ENCODE measurements at regions not wholly inside any gene's neighbourhood (a gene's known extent, or its start where the extent isn't known, plus 50 kb on each side); places are given as distances from the start of the nearest gene placed in this dataset.

DNA sequence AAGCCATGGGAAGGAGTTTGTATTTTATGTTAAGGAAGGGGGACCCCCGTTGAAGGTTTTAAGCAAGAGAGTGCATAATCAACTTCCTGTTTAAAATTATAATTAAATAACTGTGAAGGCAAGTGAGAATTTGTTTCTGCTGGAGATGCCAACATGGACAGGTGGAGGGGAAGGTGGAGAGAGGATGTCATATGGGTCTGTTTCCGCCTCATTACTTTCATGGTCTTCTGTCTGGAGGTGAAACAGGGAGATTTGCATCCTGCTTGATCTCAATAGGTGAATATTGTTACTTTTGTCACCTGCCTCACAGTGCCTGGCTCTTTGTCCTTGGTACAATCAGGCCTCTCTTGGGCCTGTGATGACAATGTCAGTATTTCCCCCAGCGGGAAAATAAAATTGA lies 300.6 kb upstream of the LMCD1 start:
- no peak for DNase-seq (ENCODE audit: low spot score)

DNA sequence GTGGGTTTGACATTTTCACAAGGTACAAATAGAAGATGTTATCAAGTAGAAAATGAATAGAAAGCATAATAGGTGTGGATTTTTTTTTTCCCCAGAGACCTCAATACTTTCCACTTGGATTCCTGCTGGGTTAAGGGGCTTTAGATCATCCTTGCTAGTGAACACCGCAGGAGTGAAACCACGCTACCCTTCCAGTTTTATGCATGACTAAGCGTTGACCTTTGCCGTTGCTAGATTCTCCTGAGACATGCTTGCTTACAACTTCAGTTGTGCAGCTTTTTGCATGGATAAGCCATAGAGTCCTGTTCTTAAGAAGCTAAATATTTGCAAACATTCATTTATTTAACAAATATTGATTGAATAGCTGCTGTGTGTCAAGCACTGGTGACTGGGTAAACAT lies 299.7 kb upstream of the LMCD1 start:
- peak; percentile 24 for DNase-seq (ENCODE audit: low spot score)

DNA sequence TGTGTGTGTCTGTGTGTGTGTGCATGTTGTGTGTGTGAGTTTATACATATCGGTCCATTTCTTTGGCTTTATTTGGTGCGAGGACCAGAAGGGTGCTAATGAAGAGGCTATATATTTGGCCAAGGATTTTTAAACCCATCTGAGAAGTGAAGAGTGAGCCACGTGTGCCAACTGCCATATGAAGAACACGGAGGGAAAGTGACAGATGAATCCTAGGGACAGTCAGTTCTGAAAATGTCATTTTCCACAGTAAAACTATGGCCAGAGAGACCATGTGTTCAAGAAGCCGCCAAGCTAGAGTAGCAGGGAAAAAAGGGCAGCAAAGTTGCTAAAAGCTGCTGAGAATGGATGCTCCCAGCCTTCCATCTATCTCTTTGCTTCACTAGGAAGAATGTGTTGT lies 297.3 kb upstream of the LMCD1 start:
- no peak for DNase-seq (ENCODE audit: low spot score)

DNA sequence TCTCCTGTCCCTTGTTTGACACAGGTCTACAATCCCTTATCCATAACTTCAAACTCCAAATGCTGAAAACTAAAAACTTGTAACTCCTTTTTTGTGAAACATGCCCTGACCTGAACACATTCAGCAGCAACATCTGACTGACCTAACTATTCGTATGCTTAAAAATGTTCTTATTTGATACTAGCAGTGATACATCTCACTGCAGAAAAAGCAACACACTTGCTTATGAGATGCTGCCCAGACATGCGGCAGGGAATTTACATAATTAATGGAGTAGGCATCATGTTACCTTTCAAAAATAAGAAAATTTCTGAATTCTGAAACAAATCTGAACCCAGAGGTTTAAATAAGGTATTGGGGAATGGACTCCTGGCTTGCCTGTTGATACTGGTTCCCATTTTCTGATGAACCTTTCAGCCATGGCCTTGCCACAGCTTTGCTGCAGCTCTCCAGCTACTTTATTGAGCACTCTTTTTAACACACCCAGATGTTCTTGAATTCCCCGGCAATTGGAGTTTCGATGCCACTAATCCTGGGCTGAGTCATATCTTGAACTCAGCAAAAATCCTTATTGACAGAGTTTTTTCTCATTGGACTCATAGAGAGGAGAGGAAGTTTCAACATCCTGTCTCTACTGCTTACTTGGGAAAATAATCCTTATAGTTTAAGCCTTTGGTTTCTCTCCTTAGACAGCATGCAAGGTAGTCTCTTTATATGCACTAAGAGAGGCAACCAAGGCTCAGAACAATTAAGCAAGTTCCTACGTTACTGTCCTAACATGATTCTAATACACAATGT lies 296.6 kb upstream of the LMCD1 start:
- no peak for DNase-seq (ENCODE audit: low spot score)

DNA sequence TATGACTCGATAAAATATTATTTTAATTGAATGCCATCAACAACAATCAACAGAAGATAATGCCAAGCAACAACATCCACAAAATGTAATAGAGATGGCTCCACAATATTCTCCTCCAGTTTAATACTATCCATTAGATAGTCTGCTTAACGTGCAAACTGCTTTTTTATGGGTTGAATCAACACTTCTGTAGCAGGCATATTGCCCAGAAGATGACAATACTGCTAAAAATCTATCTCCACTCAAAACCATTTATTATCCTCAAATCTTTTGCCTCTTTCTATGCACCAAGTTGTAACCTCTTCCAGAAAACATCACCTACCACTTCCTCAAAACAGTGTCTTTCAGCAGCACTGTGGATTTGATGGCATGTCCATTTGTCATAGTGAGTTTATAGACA lies 295.7 kb upstream of the LMCD1 start:
- no peak for DNase-seq (ENCODE audit: low spot score)

DNA sequence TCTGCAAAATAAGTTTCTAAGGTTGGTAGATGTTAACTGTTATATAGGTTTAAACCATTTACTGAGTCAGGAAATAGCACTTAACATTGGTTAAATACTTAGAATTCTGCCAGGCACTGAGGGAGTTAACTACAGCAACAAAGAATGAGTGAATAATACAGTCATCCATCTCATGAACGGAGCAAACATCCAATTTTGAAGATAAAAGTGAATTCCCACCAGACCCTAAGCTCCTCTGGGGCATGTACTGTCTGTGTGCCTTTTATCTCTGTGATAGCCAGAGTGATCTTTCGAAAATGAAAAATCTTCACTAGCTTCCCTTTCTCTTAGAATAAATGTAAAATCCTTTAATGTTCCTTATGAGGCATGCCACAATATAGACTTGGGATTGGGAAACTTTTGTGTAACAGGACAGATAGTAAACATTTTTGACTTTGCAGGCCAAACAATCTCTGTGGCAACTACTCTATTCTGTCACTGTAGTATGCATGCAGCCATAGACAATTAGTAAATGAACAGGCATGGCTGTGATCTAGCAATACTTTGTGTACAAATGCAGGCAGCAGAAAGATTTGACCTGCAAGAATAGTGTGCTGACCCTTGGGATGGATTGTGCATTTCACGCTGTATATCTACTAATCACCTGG lies 294.5 kb upstream of the LMCD1 start:
- no peak for DNase-seq (ENCODE audit: low spot score)

DNA sequence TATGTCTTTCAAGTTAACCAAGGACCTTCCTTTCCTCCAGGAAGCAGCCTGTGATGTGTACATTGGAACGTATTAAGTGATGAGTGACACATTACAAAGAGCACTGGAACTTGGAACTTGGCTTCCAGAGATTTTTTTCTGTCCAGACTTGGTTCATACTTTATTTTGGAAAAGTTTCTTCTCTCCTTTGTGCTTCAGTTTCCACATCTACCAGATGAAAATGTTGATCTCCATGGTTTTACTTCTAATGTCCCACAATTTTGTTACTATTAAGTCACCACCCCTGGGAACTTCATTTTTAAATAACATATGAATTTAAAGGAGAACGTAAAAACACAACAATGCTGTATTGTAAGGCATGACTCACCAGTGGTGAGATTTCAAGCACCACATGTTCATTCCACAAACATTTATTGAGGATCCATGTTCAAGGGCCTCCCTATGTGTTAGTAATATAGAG lies 290.7 kb upstream of the LMCD1 start:
- no peak for DNase-seq (ENCODE audit: low spot score)

DNA sequence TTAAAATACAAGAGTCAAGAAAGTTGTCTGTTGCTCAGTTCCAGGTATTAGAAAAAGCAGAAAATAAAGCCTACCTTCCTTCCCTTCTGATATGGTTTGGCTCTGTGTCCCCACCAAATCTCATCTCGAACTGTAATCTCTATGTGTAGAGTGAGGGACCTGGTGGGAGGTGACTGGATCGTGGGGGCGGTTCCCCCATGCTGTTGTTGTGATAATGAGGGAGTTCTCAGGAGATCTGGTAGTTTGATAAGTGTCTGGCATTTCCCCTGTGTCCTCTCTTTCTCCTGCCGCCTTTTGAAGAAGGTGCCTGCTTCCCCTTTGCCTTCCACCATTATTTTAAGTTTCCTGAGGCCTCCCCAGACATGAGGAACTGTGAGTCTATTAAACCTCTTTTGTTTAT lies 288.8 kb upstream of the LMCD1 start:
- no peak for DNase-seq (ENCODE audit: low spot score)

DNA sequence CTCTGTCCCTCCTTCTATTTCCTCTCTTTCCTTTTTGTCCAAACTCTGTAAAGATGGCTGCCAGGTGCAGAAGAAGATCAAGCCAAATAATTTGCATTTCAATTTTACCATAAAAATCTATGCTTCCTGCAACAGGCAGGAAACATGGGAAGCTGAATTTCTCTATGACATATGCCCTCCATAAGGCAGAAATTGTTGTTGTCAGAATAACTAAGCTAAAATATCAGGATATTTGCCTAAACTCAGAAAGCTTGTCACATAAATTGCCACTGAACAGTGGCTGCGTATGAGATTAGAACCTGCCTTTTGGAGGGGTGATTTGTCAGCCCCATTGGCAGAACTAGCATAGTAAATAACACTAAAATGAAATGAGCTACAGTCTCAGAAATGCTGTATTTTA lies 288.3 kb upstream of the LMCD1 start:
- DNase-seq (ENCODE audit: low spot score): no peak

DNA sequence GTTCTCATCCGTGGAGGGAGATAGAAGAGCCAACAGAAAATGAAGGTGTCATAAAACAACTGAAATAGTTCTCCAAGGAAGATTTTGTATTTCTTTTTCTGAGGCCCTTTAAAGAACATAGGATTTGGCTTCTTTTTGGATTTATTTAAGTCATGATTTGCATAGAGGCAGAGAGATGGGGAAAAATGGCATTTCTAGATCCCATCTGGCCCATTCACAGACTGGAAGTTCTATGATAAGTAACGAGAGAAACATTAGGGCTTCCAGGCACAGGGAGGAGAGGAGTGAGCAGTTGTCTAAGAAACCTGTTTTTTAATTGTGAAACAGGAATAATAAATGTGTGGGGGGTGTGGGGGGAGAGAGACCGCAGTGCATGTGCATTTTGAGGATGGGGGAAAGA lies 285.8 kb upstream of the LMCD1 start:
- no peak for DNase-seq (ENCODE audit: low spot score)

DNA sequence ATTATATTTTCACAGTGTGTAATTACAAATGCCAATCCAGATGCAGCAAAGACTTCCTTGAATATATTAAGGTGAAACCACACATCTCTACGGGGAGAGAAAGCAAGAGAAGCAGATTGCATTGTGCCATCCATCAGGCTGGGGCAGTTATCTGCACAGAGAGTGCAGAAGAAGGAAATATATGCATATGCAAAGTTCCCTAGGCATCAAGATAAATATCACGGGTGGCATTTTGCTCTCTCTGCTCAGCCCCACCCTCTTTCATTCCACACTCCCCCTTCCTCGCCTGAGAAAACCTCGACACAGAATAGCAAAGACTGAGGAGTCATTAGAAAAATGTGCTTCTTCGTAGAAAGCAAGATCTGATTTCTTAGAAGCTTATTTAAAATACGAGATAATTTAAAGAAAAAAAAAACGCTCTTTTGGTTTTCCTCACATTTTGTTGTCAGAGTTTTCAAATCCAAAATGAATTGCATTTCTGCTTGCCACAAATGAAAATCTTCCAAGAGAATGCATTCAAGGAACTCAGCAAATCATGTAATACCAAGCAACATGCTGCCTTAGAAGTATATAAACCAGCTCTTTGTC lies 283.2 kb upstream of the LMCD1 start:
- DNase-seq (ENCODE audit: low spot score): no peak

DNA sequence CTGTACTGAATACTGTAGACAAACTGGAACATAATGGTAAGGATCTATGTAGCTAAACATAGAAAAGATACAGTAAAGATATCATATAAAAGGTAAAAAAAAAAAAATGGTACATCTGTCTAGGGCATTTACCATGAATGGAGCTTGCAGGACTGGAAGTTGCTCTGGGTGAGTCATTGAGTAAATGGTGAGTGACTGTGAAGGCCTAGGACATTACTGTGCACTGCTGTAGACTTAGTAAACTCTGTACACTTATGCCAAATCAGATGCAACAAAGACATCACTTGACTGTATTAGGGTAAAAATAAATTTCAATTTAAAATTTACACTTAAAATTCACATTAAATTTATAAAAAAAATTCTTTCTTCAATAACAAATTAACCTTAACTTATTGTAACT lies 281.3 kb upstream of the LMCD1 start:
- DNase-seq (ENCODE audit: low spot score): peak; percentile 58

DNA sequence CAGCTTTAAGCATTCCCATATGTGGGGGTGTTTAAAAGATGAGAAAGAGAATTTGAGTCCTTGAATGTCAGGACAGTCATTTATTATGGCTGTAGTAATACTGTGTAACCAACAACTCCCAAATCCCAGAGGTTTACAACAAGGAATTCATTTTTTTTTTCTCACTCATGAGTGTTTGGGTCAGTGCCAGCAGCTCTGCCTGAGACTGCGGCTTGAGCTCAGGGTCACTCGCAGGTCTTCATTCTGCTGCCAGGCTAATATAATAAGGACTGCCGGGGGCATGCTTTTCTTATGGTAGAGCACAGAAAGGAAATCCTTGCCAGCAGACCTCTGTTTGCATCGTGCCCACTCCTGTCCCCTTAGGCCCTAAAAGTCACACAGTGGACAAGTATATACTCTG lies 277.9 kb upstream of the LMCD1 start:
- no peak for DNase-seq (ENCODE audit: low spot score)

DNA sequence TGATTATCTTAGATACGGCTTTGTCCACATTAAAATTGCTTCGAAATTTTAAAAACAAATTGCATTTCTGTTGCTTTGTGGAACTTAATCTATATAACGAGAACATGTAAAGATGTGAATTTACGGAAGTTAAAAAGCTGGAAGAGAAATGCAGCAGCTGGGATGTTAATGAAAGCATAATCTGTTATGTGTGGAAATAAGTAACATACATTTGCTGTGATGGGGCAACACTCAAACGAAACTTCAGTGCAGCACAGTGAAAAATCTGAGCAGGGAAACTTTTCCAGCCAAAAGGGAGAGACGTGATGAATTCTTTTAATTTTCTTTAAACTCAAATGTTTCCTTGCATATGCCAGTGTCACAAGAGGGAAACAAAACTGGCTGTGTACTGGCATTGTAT lies 276.7 kb upstream of the LMCD1 start:
- DNase-seq (ENCODE audit: low spot score): no peak

DNA sequence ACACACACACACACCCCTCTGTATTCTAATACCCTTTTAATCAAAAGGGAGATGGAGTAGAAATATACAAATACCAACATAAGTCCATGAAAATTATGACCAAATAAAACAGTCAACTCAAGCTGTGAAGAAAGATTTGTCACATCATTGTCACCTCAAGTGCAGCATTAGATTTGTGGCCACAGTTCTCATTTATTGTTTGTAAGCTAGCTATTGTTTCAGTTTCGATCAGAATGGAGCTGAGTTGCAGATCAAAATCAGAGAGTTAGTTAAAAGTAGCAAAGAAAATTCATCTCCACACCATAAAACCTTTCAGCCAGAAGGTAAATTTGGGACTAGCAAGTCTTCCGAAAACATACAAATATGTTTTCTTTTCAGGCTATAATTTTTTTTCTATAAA lies 267.7 kb upstream of the LMCD1 start:
- no peak for DNase-seq (ENCODE audit: low spot score)

DNA sequence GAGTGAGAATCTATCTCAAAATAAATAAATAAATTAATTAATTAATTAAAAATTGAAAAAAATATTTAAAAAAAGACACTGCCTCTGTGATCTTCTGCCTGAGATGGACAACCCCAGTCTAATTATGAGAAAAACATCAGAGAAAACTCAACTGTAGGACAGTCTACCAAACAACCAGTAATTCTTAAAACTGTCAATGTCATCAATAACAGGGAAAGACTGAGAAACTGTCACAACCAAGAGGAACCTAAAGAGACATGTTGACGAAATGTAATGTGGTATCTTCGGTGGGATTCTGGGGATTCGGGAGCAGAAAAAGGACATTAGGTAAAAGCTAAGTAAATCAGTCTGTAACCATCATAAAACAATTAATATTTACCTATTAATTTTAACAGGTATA lies 265.4 kb upstream of the LMCD1 start:
- DNase-seq (ENCODE audit: low spot score): no peak

DNA sequence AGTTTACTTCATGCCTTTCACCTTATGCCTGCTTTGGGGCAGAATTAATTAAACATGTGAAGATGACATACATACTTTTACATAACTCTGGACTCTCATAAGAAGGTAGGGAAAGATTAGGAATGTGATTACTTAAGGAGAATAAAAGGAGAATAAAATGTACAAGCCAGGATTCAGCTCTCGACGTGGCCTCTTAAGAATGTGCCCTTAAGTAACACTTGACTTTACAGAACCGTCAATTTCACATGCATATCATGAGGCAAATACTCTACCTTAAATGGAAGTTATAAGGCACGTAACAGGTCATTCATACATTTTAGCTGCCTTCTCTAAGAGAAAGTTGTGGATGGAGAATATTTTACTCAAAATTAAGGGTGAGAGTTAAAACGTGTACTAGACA lies 263.7 kb upstream of the LMCD1 start:
- DNase-seq (ENCODE audit: low spot score): no peak

DNA sequence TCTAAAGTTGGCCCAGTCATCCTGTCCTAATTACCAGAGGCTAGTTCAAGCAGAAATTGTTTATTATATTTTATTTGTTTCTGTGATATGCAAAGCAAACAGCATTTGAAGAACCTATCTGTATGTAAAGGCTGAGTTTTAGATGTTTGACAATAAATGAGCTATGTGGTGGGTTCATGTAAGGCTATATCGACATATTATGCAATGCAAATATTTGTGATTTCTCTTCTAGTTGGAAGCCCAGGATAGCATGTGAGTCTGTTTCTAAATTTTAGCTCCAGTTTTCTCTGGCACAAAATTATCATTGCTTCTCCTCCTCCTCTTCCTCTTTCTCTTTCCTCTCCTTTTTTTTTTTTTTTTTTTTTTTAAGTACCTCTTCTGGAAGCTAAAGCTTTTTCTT lies 263.2 kb upstream of the LMCD1 start:
- DNase-seq (ENCODE audit: low spot score): no peak

DNA sequence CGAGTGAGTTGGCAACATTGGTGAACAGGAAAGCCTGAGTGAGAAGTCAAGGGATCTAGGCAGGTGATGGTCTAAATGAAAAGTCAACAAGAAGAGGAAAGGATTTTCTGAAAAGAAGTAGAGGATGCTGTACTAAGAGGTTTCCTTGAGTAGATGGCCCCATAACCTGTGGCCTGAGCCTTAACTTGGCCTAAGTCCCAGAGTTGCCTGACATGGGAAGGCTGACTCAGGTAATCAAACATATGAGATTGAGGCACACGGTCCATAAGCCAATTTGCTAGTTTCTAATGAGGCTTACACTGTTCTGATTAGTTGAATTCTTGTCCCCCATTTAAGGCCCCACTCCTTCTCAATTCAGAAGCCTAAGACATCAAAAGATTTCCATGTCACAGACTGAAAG lies 262.5 kb upstream of the LMCD1 start:
- DNase-seq (ENCODE audit: low spot score): no peak

DNA sequence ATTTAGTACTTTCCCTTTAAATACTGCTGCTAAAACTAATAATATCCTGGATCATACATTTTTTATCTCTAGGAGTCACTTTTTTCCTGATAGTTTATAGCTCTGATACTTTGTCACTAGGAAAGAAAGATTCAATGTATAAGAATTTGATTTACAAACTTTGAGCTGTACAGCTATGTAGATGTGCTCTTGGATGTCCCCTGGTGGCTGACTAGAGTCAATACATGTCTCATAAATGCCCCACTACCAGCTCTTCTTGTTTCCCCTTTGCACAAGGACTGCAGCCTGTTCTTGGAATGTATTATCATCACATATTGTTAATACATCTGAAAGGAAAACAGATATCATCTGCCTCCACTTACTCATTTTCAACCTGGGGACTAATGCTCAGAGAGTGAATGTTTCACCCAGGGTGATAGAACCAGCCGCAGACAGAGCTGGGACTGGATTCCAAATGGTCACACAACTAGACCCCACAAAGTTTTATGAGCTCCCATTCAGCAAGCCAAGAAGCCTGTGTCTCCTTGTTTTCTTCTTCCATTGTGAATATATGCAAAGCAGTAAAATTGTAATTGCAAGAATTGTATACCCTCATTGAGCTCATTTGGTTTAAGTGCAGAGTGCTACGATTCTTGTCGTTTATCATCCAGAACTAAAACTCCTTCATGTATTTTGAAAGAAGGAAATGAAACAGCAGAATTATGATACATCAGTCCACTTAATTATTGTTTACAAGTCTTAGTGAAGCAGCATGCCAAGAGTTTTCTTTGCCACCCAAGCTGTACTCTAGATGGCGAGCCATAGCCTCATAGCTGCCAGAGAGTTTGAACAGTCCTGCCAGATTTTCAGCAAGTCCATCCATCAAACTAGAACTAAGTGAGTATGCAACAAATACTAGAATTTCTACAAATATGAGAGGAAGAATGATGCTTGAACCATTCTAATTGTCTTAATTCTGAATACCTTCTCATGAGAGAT lies 261.6 kb upstream of the LMCD1 start:
- DNase-seq (ENCODE audit: low spot score): peak; percentile 57

DNA sequence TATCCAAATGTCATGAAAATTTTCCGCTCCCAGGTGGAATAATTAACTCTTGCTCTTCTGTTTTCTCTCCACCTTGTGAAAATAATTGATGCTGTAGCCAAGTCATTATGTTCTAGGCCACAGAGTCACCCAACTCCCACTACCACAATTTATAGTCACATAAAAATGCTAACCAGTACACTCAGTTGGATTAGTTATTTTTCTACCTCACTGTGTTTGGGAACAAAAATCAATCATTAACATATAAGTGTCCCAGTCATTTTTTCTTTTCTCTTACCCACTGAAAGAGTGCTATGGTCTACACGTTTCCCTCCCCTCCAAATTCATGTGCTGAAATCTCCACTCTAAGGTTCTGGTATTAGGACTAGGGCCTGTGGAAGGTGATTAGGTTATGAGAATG lies 255.6 kb upstream of the LMCD1 start:
- peak; percentile 11 for DNase-seq (ENCODE audit: low spot score)

DNA sequence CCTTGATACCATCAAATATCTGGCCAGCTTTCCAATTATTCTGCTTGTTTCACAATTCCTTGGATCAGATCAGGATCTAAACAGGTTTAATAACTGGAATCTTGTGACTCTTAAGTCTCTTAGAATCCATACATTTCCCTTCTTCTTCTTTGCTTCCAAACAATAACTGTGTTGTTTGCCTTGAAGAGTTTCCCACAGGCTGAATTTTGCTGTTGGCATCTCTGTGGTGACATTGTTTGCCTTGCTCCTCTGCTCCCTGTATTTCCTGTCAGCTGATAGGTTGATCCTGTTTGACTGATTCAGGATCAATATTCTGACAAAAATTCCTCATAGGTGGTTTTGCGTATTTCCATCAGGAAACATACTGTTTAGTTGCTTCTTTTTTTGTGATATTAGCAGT lies 248.4 kb upstream of the LMCD1 start:
- DNase-seq (ENCODE audit: low spot score): no peak

Data from kidney tubule cell (primary cell).